ENCODE measurements at regions not wholly inside any gene's neighbourhood (a gene's known extent, or its start where the extent isn't known, plus 50 kb on each side); places are given as distances from the start of the nearest gene placed in this dataset.

DNA sequence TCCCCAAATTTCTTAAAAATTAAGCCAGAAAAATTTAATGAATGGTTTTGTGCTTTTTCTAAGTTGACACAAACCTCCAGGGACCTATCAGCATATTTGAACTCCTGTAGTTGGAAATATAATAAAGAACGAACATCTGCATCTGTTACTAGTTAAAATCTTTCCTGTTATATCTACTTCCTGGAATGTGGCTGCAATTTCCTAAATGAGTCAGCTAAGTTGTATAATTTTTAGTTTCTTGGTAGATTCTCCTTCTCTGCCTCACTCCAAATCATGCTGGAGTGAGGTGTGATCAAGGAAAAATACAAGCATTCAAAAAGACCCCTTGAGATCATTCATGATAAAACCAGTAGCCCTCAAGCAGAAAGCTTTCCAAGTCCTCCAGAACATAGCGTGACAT is 106.2 kb upstream of the MCTP2 start:
- Mint-ChIP-seq H3K27ac (no peak overlapping the region), H3K4me3 (no peak overlapping the region), H3K36me3 (ENCODE audit: low read depth) (no peaks in the 10 kb centered on the region), H3K9me3 (no peaks in the 10 kb centered on the region), H3K4me1 (ENCODE audit: low read depth) (no peaks in the 10 kb centered on the region), H3K27me3 (peaks cover 1% of the 10 kb centered on the region)
- intact Hi-C loops (cut with micrococcal nuclease) = no loop called here
- ATAC-seq (no peak), DNase-seq (no peak)
- POLR2A ChIA-PET = no interaction called here
- TF ChIP-seq, protein P1, sequence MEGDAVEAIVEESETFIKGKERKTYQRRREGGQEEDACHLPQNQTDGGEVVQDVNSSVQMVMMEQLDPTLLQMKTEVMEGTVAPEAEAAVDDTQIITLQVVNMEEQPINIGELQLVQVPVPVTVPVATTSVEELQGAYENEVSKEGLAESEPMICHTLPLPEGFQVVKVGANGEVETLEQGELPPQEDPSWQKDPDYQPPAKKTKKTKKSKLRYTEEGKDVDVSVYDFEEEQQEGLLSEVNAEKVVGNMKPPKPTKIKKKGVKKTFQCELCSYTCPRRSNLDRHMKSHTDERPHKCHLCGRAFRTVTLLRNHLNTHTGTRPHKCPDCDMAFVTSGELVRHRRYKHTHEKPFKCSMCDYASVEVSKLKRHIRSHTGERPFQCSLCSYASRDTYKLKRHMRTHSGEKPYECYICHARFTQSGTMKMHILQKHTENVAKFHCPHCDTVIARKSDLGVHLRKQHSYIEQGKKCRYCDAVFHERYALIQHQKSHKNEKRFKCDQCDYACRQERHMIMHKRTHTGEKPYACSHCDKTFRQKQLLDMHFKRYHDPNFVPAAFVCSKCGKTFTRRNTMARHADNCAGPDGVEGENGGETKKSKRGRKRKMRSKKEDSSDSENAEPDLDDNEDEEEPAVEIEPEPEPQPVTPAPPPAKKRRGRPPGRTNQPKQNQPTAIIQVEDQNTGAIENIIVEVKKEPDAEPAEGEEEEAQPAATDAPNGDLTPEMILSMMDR (IDR thresholded peaks at IDR 0.05) = no peak
- CTCF ChIA-PET = no interaction called here

- H3K9me3 Mint-ChIP-seq = no peaks in the 10 kb centered on the region
- ChIA-PET POLR2A (no interaction called here), CTCF (no interaction called here)
- H3K4me3 Mint-ChIP-seq = no peak overlapping the region
- intact Hi-C loops (cut with micrococcal nuclease) = no loop called here
- no peak overlapping the region for H3K27ac Mint-ChIP-seq
- H3K27me3 Mint-ChIP-seq = no peaks in the 10 kb centered on the region
- TF ChIP-seq, protein P1 (IDR thresholded peaks at IDR 0.05) = no peak
- DNase-seq = no peak
- no peak for ATAC-seq
- H3K36me3 Mint-ChIP-seq (ENCODE audit: low read depth) = no peaks in the 10 kb centered on the region
- H3K4me1 Mint-ChIP-seq (ENCODE audit: low read depth) = no peaks in the 10 kb centered on the region
These were observed 108.8 kb upstream of the MCTP2 start for GRCh38 chr15:94122516-94122915.

GRCh38 chr15:94119923-94120775 is 111.2 kb upstream of the MCTP2 start:
- intact Hi-C loops (cut with micrococcal nuclease) = no loop called here
- TF ChIP-seq, protein P1 (IDR thresholded peaks at IDR 0.05) = peak; percentile 85
- DNase-seq (peak; percentile 70), ATAC-seq (peak; percentile 100)
- CTCF ChIA-PET = interaction anchor here (0.6 to 1.8 kb wide), 30 partner anchors 11 to 1100 kb away, joined by 3 to 29 read pairs (median 4); partner anchors contain the start of gene RGMA
- H3K27ac Mint-ChIP-seq = no peak overlapping the region
- no peaks in the 10 kb centered on the region for H3K9me3 Mint-ChIP-seq
- no peaks in the 10 kb centered on the region for H3K4me1 Mint-ChIP-seq (ENCODE audit: low read depth)
- H3K4me3 Mint-ChIP-seq = no peak overlapping the region
- no peaks in the 10 kb centered on the region for H3K27me3 Mint-ChIP-seq
- POLR2A ChIA-PET = interaction anchor here (0.9 kb wide), 1 partner anchor 17 kb away, joined by 3 read pairs; no protein-coding TSS in a partner anchor
- no peaks in the 10 kb centered on the region for H3K36me3 Mint-ChIP-seq (ENCODE audit: low read depth)

GRCh38 chr15:94119298-94119811 is 112.0 kb upstream of the MCTP2 start:
- POLR2A ChIA-PET = interaction anchor here (0.9 kb wide), 1 partner anchor 17 kb away, joined by 3 read pairs; no protein-coding TSS in a partner anchor

More at GRCh38 chr15:94119298-94119811, 112.0 kb upstream of the MCTP2 start:
- ATAC-seq = peak; percentile 27
- intact Hi-C loops (cut with micrococcal nuclease) = no loop called here
- Mint-ChIP-seq H3K9me3 (no peaks in the 10 kb centered on the region), H3K36me3 (ENCODE audit: low read depth) (no peaks in the 10 kb centered on the region), H3K27me3 (peaks cover 3% of the 10 kb centered on the region), H3K27ac (no peak overlapping the region), H3K4me1 (ENCODE audit: low read depth) (no peaks in the 10 kb centered on the region), H3K4me3 (no peak overlapping the region)
- TF ChIP-seq, protein P1 (IDR thresholded peaks at IDR 0.05) = no peak
- DNase-seq = no peak
- CTCF ChIA-PET = interaction anchor here (0.7 to 1.8 kb wide), 22 partner anchors 13 to 1090 kb away, joined by 3 to 29 read pairs (median 4); partner anchors contain the start of gene RGMA
